GM18511 (cell line): ENCODE measurements at regions not wholly inside any gene's neighbourhood (a gene's known extent, or its start where the extent isn't known, plus 50 kb on each side); places are given as distances from the start of the nearest gene placed in this dataset.
"Not testable (repeated sequence)": the region's sequence is repeated elsewhere in the genome, so short reads cannot be mapped to it uniquely, and the experiment has no call there.

Experiments used
- ATAC-seq: cut with Tn5 transposase; IDR thresholded peaks from one replicate; pipeline ENCODE4 v1.9.1; 2021; ENCODE audit warnings: mild to moderate bottlenecking, moderate library complexity; ENCODE audit not compliant: unreplicated experiment

- no peak for ATAC-seq
Observed at GRCh38 chr1:245062741-245063305, 92.0 kb upstream of the KIF26B start.

GRCh38 chr1:245061808-245062207, 93.0 kb upstream of the KIF26B start:
- ATAC-seq: not testable (repeated sequence)

- ATAC-seq: no peak
Observed at GRCh38 chr1:245060684-245061374, 94.0 kb upstream of the KIF26B start.

DNA sequence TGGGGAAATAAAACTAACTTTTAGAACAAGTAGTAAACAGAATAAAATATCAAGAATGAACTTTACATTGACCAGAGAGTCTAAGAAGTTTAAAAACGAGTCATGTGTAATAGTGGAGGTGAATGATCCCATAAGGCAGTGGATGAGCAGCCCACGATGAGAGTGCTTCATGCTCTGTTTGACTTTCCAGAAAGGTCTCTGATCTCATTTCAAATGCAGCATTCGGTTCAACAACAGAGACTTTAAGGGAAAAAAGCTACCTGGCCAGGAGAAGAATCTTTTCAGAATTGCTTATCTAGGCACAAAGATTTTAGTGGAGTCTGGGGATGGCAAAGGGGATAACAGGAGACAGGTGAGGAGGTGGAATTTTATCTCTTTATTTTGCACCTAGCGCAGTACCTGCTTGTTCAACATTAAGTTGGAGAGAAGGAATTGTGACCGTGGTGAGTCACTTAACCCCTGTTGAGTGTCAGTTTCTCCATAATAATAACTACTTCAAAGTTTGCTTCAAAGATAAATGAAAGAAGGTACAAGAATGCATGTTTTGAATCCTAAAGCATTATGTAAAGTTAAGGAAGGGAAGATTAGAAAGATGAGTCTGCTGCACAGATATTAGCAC, 94.9 kb upstream of the KIF26B start:
- ATAC-seq: no peak

DNA sequence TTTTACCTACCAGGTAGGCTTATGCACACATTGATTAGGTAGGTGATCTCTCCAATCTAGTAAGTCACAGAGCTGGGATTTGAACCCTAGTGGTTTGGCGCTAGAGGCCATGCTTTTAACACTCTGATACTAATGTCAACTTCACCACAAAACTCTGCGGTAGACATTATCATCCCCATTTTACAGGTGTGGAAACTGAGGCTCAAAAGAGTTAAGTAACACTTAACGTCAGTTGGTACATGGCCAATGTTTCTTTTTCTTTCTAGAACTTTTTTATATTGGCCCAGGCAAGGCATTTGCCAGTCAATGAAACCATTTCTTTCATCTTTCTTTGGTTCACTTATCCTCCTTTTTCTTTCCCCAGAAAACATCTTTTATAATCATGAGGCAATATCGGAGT, 95.9 kb upstream of the KIF26B start:
- ATAC-seq: no peak

GRCh38 chr1:245058436-245058835, 96.3 kb upstream of the KIF26B start:
- no peak for ATAC-seq

GRCh38 chr1:245056913-245057312, 97.9 kb upstream of the KIF26B start:
- no peak for ATAC-seq

- ATAC-seq: not testable (repeated sequence)
Observed at GRCh38 chr1:245056296-245056695, 98.5 kb upstream of the KIF26B start.

DNA sequence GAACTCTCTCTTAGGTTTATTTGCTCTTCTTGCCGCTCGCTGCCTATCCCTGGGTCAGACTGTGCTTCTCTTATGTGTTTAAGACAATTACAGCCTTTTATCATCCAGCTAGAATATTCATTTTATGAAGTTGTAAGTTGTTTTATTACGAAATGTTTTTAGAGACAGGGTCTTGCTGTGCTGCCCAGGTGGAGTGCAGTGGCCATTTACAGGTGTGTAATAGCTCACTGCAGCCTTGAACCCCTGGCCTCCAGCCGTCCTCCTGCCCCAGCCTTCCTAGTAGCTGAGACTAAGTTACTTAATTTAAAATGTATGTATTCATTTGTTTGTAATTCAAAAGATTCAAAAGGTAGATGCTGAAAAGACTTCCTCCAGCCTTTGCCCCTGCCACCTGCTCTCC, 99.0 kb upstream of the KIF26B start:
- ATAC-seq: no peak

- no peak for ATAC-seq
Observed at GRCh38 chr1:245054507-245055270, 100.1 kb upstream of the KIF26B start.

DNA sequence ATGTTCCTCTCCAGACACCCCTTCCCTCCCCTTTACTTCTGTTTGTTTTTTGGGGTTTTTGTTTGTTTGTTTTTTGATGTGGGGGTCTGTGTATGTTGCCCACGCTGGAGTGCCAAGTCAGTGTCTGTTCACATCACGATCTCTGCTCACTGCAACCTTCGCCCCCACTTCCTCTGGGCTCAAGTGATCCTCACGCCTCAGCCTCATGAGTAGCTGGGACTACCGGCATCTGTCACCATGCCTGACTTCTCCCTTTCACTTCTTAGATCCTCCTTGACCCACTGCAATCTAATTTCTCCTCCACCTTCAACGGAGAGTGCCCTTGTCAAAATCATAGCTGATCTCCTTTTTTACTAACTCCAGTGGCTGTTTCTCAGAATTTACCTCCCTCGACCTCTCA, 100.7 kb upstream of the KIF26B start:
- ATAC-seq: no peak

- no peak for ATAC-seq
Observed at GRCh38 chr1:245052258-245052657, 102.5 kb upstream of the KIF26B start.

GRCh38 chr1:245051349-245052221, 103.2 kb upstream of the KIF26B start:
- no peak for ATAC-seq

DNA sequence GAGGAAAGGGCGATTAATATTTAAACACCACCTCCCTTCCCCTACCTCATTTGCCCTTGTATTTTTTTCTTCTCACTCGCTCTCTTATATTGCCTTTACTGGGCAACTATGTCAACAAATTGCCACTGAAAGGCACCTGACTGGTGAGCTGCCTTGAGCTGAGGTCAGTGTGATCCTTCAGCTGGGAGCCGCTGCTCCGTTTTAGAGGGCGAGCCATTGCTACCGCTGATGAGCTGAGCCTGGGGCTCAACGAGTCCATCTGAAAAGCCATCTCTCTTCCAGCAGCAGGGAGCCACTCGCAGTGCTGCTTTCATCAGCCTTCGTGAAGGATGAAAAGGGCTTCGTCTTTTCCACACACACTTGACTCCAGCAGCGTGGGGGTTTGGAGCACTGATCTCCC, 108.0 kb upstream of the KIF26B start:
- no peak for ATAC-seq

DNA sequence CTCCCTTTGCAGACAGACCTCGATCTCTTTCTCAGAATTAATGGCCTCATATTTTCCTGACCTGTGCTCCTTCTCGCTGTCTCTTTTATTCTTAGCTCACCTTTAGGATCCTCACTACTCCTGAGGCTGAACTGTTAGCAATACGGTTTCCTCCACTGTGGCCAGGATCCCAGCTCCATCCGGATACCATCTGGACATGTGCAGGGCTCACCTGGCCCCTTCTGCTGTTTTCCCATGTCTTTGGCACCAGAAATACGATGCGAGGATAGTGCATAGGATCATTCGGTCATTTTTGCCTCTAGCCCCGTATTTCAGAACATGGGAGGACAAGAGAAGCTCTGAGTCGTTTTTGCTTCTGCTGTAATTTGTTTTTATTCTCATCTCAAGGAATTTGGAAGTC, 108.5 kb upstream of the KIF26B start:
- ATAC-seq: no peak

DNA sequence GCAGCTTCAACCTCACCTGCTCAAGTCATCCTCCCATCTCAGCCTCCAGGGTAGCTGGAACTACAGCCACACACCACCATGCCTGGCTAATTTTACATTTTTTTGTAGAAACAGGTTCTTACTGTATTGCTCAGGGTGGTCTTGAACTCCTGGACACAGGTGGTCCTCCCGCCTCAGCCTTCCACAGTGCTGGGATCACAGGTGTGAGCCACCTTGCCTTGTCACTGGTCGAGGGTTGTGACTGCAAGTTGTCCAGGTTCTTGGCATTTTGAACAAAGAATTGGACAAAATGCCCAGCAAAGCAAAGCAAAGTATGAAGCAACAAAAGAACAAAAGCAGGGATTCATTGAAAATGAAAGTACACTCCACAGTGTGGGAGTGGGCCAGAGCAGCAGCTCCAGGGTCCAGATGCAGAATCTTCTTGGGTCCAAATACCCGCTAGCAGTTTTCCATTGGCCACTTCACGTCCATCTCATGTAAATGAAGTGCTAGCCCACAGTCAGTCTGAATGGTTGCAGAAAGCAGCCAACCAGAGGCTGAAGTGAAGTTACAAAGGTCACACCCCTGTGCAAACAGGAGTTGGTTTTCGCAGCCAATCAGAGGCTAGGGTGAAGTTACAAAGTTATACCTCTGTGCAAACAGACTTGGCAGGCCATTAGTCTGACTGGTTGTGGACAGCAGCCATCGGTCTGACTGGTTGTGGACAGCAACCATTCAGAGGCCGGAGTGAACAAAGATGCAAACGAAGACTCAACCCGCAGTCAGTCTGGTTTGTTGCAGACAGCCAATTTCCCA, 109.5 kb upstream of the KIF26B start:
- no peak for ATAC-seq

- ATAC-seq: no peak
Observed at GRCh38 chr1:245043611-245043940, 111.2 kb upstream of the KIF26B start.

DNA sequence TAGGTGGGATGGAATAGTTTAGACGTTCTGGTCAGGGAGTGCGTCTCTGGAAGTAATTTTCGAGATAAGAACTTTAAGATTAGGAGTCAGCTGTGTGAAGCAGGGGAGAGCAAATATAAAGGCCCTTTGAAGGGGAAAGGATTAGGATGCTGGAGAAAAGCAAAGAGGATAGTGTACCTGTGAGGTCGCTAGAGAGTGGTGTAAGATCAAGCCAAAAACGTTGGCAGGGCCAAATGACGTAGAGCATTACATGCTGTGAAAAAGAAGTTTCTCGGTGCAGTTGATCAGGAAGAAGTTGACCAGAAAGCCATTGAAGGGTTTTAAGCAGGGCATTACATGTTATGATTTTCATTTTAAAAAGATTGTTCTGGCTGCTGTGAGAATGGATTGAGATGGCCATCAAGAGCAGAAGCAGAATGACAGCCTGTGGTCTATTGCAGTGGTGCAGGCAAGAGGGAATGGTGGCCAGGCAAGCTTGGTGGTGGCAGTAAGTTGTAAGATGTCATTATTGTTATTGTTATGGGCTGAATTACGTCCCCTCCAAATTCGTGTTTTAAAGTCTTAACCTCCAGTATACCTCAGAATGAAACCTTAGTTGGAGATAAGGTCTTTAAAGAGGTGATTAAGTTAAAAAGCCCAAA, 113.6 kb upstream of the KIF26B start:
- no peak for ATAC-seq

GRCh38 chr1:245039196-245039595, 115.6 kb upstream of the KIF26B start:
- ATAC-seq: no peak

DNA sequence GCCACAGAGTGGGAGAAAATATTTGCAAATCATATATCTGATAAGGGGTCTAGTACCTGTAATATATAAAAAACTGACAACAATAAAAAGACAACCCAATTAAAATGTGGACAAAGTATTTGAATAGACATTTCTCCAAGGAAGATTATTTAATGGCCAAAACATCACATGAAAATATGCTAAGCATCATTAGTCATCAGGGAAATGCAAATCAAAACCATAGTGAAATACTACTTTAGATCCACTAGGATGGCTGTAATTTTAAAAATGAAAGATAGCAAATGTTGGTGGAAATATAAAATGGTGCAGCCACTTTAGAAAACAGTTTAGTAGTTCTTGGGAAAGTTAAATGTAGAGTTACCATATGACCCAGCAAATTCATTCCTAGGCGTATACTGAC, 118.7 kb upstream of the KIF26B start:
- ATAC-seq: no peak
